ENCODE measurements at regions not wholly inside any gene's neighbourhood (a gene's known extent, or its start where the extent isn't known, plus 50 kb on each side); places are given as distances from the start of the nearest gene placed in this dataset.

GRCh38 chr3:190995156-190995555 is 132.7 kb upstream of the GMNC start:
- Histone ChIP-seq H3F3A (replicated peaks; ENCODE audit: low read depth) (no peaks in the 10 kb centered on the region), H3K27me3 (ENCODE audit: insufficient read depth) (no peaks in the 10 kb centered on the region), H2AFZ (no peak overlapping the region), H3K4me3 (no peak overlapping the region), H3K79me2 (replicated peaks; ENCODE audit: insufficient read depth) (no peaks in the 10 kb centered on the region), H3K4me2 (no peak overlapping the region), H3K27ac (ENCODE audit: low read depth) (no peak overlapping the region), H4K20me1 (replicated peaks; ENCODE audit: insufficient read depth) (no peaks in the 10 kb centered on the region), H3K4me1 (ENCODE audit: insufficient read depth) (no peaks in the 10 kb centered on the region), H3K9me2 (ENCODE audit: insufficient read depth) (0 out of 2 replicates have a peak, but pooled peaks cover 3% of the 10 kb centered on the region), H3K36me3 (ENCODE audit: insufficient read depth) (no peaks in the 10 kb centered on the region)
- H3K36me3 Mint-ChIP-seq (ENCODE audit: low read depth): peaks cover 3% of the 10 kb centered on the region; the same call in 1 of the 3 replicates
- TF ChIP-seq ZNF462 (CRISPR knock-in tag; IDR thresholded peaks at IDR 0.05): no peak
- TF ChIP-seq REST (IDR thresholded peaks at IDR 0.05; ENCODE audit: unreplicated experiment): no peak
- TF ChIP-seq CREB1 (CRISPR knock-in tag; IDR thresholded peaks at IDR 0.05; ENCODE audit: low read depth): no peak
- no peaks in the 10 kb centered on the region for H3K4me1 Mint-ChIP-seq
- DNase-seq (ENCODE audit: low spot score): no peak
- H3K27ac Mint-ChIP-seq: no peak overlapping the region
- no peak overlapping the region for H3K4me3 Mint-ChIP-seq
- H3K9me3 Mint-ChIP-seq: no peaks in the 10 kb centered on the region
- ATAC-seq: no peak
- H3K27me3 Mint-ChIP-seq (ENCODE audit: insufficient read depth, low read depth, poor library complexity): peaks cover 2% of the 10 kb centered on the region

Data from GM23338 (cell line).